NCI-H2196 (cell line): ENCODE measurements at regions not wholly inside any gene's neighbourhood (a gene's known extent, or its start where the extent isn't known, plus 50 kb on each side); places are given as distances from the start of the nearest gene placed in this dataset.

Experiments used
- DNase-seq: peaks from one replicate; lab custom pipeline; 2025; ENCODE audit not compliant: unreplicated experiment; lab: John Stamatoyannopoulos, UW

GRCh38 chr2:119104414-119104813 is 54.1 kb downstream of the C1QL2 start:
- no peak for DNase-seq

GRCh38 chr2:119102964-119103363 is 55.6 kb downstream of the C1QL2 start:
- no peak for DNase-seq

GRCh38 chr2:119088416-119088815 is 70.1 kb downstream of the C1QL2 start:
- DNase-seq: no peak

GRCh38 chr2:119086327-119086726 is 72.2 kb downstream of the C1QL2 start:
- DNase-seq: no peak

GRCh38 chr2:119085613-119086012 is 72.9 kb downstream of the C1QL2 start:
- DNase-seq: no peak

- no peak for DNase-seq
Measured at GRCh38 chr2:119083416-119083815, 75.1 kb downstream of the C1QL2 start.

DNA sequence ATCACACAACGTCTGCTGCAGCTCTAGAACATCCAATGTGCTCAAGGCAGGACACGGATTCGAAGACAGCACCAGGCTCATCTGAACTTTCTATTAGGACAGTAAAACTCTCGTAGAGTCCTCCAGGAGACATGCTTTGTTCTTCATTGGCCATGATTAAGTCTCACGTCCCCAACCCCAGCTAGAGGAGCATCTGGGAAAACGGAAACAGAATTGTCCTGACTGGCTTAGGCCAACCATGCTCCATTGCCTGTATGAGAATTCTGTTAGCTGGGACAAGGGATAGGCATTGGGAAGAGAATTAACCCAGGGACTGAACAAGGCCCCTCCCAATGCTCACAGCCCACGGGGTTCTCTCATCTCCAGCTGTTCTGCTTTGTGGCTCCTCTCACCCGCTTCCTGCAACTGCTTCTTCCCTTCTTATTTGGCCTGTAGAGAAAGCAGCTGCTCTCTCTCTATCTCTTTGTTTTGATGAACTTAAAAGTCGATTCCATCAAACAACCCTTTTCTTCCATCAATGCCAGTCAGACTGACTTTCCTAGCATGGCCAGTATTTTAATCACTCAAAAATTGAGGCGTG is 75.6 kb downstream of the C1QL2 start:
- no peak for DNase-seq

DNA sequence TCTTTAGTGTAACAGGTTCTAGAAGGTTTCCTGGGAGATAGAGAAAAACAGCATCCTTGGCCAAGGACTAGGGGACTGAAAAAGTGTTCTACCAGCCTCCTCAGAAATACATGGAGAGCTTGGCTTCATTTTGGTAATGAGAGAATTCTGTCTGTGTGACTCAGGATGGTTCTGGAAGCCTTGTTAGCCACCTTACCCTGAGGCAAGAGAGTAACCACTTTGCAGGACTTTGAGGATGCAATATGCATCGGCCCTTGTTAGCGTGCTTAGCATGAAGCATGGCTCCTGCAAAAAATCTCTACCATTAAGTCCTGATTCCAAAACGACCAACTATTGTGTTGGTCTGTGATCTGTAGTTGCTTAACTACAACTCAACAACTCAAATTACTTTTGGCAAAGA is 79.8 kb downstream of the C1QL2 start:
- DNase-seq: no peak

- no peak for DNase-seq
Measured at GRCh38 chr2:119076713-119077112, 81.8 kb downstream of the C1QL2 start.

DNA sequence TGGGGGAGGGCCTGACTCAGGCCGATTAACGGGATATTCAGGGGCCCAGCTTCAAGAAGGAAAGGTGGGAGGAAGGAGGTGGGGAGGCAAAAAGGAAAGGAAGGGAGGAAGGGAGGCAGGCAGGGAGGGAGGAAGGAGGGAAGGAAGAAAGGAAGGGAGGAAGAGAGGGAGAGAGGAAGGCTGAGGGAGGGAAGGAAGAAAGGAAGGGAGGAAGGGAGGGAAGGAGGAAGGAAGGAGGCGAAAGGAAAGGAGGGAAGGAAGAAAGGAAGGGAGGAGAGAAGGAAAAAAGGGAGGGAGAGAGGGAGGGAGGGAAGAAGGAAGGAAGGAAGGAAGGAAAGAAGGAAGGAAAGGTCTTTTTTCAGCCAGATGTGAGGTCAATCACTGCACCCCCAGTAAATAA is 85.3 kb downstream of the C1QL2 start:
- DNase-seq: no peak

- DNase-seq: no peak
Measured at GRCh38 chr2:119071476-119071875, 87.1 kb downstream of the C1QL2 start.

- no peak for DNase-seq
Measured at GRCh38 chr2:119069781-119070180, 88.8 kb downstream of the C1QL2 start.

DNA sequence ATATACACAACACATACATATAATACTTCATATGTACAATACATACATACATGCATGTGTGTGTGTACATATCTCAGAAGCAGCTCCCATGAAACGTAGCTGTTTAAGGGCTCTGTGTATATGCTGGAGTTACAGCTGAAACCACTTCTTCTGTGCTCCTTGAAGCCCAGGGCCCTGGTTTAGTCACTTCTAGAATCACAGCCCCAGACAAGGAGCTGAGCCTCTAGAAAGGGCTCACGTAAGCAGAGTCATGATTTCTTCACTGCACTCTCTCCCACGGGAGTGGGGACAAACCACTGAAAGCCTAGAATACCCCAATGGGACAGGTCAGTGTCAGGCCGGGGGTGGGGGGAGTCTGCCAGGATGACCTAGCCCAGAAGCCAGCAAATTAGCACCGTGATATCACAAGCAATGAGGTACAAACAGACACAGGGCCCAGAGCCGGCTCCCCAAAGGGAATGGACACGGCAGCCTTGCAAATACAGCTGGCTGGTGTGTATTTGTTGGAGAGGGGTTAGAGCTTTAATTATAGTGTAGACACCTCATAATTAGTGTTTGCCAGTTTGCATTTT is 90.3 kb downstream of the C1QL2 start:
- no peak for DNase-seq

GRCh38 chr2:119066272-119066804 is 92.2 kb downstream of the C1QL2 start:
- DNase-seq: no peak

DNA sequence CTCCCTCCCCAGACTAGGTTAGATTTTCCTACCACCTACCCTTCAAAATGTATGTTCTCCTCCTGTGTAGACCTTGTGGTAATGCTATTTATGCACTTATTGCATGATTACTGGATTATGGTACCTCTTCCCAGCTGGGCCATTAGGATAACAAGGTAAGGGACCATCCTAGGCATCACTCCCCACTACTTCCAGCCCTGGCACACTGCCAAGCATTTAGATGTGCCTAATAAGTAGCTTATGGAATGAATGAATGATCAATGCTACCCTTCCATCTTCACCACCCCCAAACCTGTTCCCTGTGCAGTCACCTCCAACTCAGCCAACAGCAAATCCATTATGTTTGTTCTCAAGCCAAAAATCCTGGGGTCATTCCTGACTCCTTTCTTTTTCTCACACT is 93.4 kb downstream of the C1QL2 start:
- no peak for DNase-seq

DNA sequence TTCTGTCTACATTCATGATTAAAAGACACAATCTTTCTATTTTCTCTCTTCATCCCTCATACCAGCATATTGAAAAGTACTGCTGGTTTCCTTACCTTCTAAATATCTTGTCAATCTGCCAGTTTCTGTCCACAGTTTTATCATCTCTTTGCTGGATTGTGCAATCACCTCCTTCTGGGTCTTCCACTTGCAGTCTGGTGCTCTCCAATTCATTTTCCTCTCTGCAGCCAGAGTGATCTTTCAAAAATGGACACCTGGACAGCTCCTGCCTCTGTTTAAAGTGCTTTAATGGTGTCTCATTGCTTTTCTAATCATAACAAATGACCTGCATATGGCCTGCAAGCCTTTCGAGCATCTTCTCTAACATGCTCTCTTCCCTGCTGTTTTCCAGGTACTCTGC is 94.0 kb downstream of the C1QL2 start:
- DNase-seq: peak; percentile 7

- peak; percentile 33 for DNase-seq
Measured at GRCh38 chr2:119063177-119063576, 95.4 kb downstream of the C1QL2 start.

- peak; percentile 14 for DNase-seq
Measured at GRCh38 chr2:119062652-119063051, 95.9 kb downstream of the C1QL2 start.

DNA sequence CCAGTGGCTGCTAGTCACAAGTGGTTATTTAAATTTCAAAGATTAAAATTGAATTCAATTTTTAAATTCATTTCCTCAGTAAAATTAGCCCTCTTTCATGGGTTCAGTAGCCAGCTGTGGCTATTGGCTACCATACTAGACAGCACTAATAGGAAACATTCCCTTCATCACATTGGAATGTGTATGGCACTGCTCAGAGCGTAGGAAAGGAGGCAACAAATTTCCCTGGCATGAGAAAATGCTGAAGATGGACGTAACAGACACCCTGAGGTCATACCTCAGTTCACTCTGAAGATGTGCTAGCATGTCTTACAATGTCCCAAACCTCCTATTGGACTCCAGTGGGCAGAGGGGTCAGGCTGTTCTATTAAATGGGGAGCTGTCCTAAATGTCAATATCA is 96.4 kb downstream of the C1QL2 start:
- no peak for DNase-seq

DNA sequence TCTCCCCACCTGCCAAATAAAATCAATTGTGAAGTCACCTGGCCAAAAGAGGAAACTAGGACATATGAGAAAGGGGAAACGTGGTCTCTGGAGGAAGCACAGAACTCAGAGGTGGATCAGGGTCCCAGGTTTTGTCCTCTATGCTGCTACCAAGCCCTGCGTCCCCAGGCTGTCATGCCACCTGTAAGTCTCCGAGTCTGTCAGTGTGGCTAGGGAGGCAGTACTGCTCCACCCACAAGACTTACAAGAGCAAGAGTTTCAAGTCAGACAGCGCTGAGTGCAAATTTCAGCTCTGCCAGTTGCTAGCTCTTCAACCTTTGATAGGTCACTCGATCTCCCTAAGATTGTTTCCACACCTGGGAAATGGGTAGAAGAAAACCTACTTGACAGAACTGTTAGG is 98.6 kb downstream of the C1QL2 start:
- no peak for DNase-seq

DNA sequence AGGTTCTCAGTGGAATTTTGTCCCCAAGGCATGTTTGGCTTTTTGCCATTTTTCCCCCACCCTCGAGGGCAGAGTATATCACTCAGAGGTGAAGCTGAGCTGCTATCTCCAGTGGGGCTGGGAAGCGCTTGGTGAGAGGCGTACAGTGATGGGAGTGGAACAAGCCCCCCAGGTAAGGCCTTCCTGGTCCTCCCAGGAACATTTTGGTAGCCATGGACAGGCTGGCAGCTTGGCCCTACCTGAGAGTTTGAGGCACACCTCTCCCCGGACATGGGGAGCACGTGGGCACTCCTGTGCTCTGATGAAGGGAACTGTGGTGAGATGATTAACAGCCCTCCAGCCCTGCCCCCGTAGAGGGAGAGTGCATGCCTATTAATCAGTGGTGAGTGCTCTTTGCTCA is 99.3 kb downstream of the C1QL2 start:
- no peak for DNase-seq

DNA sequence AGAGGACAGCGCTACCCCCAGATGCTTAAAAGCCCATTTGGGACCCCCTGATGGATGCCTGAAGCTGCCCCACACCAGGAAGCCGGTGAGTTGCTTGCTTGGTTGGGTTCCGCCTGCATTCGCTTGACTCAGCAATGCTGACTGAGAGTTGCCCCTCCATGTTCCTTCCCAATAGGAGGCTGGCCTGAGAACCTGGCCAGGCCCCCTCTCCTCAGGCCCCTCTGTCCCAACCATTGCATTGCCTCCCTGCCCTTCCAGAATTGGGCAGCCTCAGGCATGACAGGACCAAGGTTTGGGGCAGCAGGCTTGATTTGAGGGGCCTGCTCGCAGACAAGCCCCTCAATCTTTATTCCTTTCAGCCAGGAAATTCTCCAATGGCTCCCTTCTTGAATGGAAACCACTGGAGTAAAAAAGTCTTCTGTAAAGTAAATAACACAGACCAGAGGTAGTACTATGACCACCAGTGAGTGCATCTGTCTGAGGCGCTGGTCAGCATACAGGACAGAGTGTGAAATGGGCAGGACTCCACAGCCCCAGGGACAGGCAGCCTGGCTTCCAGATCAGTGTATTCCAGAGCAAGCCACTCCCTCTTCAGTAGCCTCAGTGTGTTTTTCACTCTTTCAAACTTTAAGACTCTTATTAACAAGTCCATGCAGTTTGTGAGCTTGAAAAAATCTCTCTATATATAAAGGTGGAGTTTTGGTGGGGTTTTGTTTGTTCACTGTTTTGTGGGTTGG is 104.7 kb downstream of the C1QL2 start:
- no peak for DNase-seq
